AG10803 (cell line): ENCODE measurements at regions not wholly inside any gene's neighbourhood (a gene's known extent, or its start where the extent isn't known, plus 50 kb on each side); places are given as distances from the start of the nearest gene placed in this dataset.

Experiments used
- DNase-seq: peaks from one replicate; pipeline ENCODE4 v3.0.0; 2010; ENCODE audit warnings: low read depth
- H3K4me3 ChIP-seq: 2 replicates; pipeline ENCODE4 v1.5.1; 2011; ENCODE audit warnings: mild to moderate bottlenecking, low read length, control low read depth
- CTCF ChIP-seq: conservative IDR thresholded peaks from 2 replicates; pipeline ENCODE4 v1.5.1; 2011; ENCODE audit warnings: mild to moderate bottlenecking, low read length, control low read depth, inconsistent platforms

GRCh38 chr13:48776401-48776800 is 122.7 kb downstream of the CYSLTR2 start:
- no peak for TF ChIP-seq CTCF
- H3K4me3 ChIP-seq, result no peak overlapping the region
- peak; percentile 29 for DNase-seq

- DNase-seq, result peak; percentile 67
- TF ChIP-seq CTCF, result no peak
- no peak overlapping the region for H3K4me3 ChIP-seq
Measured at GRCh38 chr13:48778610-48779009, 124.9 kb downstream of the CYSLTR2 start.

- TF ChIP-seq CTCF, result no peak
- no peak for DNase-seq
- no peak overlapping the region for H3K4me3 ChIP-seq
Measured at GRCh38 chr13:48780713-48781341, 127.1 kb downstream of the CYSLTR2 start.

- no peak for DNase-seq
- no peak for TF ChIP-seq CTCF
- no peak overlapping the region for H3K4me3 ChIP-seq
Measured at GRCh38 chr13:48782429-48782840, 128.7 kb downstream of the CYSLTR2 start.

- peak; percentile 98 for DNase-seq
- H3K4me3 ChIP-seq, result no peak overlapping the region
- TF ChIP-seq CTCF, result no peak
Measured at GRCh38 chr13:48783181-48783630, 129.5 kb downstream of the CYSLTR2 start.

- TF ChIP-seq CTCF, result no peak
- DNase-seq, result no peak
- no peak overlapping the region for H3K4me3 ChIP-seq
Measured at GRCh38 chr13:48783695-48784230, 130.0 kb downstream of the CYSLTR2 start.

- DNase-seq, result peak; percentile 55
- no peak for TF ChIP-seq CTCF
- H3K4me3 ChIP-seq, result no peak overlapping the region
Measured at GRCh38 chr13:48784916-48785548, 131.3 kb downstream of the CYSLTR2 start.
